Astrocyte (in vitro differentiated cells and primary cell): ENCODE measurements at regions not wholly inside any gene's neighbourhood (a gene's known extent, or its start where the extent isn't known, plus 50 kb on each side); places are given as distances from the start of the nearest gene placed in this dataset.

Experiments used
- DNase-seq: peaks from one replicate; pipeline ENCODE4 v3.0.0-alpha.2; 2010; ENCODE audit warnings: low read depth
- FAIRE-seq: peaks from 2 replicates; lab custom pipeline; 2011; peaks lifted over from hg19 to GRCh38; lab: Jason Lieb, UNC
- H2AFZ ChIP-seq: 2 replicates; pipeline ENCODE4 v1.6.0; 2012; ENCODE audit warnings: low read depth, low read length, inconsistent platforms
- H3K27ac ChIP-seq: 2 replicates; pipeline ENCODE4 v1.5.1; 2011; ENCODE audit warnings: low read depth, low read length, inconsistent platforms
- H3K27me3 ChIP-seq: 2 replicates; pipeline ENCODE4 v1.6.0; 2011; ENCODE audit warnings: low read length, inconsistent platforms; ENCODE audit not compliant: insufficient read depth
- H3K36me3 ChIP-seq: 2 replicates; pipeline ENCODE4 v1.5.1; 2011; ENCODE audit warnings: low read length, inconsistent platforms; ENCODE audit not compliant: insufficient read depth
- H3K4me1 ChIP-seq: 2 replicates; pipeline ENCODE4 v1.5.1; 2011; ENCODE audit warnings: low read length, inconsistent platforms; ENCODE audit not compliant: insufficient read depth
- H3K4me2 ChIP-seq: 2 replicates; pipeline ENCODE4 v1.6.0; 2012; ENCODE audit warnings: low read length, inconsistent platforms
- H3K4me3 ChIP-seq: 2 replicates; pipeline ENCODE4 v1.5.1; 2011; ENCODE audit warnings: low read depth, mild to moderate bottlenecking, low read length, inconsistent platforms; ENCODE audit not compliant: insufficient read depth
- H3K79me2 ChIP-seq: 2 replicates; pipeline ENCODE4 v1.6.0; 2012; ENCODE audit warnings: mild to moderate bottlenecking, low read length, inconsistent platforms; ENCODE audit not compliant: insufficient read depth
- H3K9ac ChIP-seq: 2 replicates; pipeline ENCODE4 v1.6.0; 2012; ENCODE audit warnings: mild to moderate bottlenecking, low read length, inconsistent platforms
- H3K9me3 ChIP-seq: 2 replicates; pipeline ENCODE4 v1.5.1; 2012; ENCODE audit warnings: low read depth, mild to moderate bottlenecking, low read length, inconsistent platforms; ENCODE audit not compliant: insufficient read depth
- H4K20me1 ChIP-seq: 2 replicates; pipeline ENCODE4 v1.6.0; 2012; ENCODE audit warnings: low read length, inconsistent platforms; ENCODE audit not compliant: insufficient read depth
- H3K27ac Mint-ChIP-seq: one replicate; pipeline ENCODE4 v1.8.0; 2021; ENCODE audit warnings: mild to moderate bottlenecking, mixed read lengths; ENCODE audit not compliant: unreplicated experiment
- H3K27me3 Mint-ChIP-seq: one replicate; pipeline ENCODE4 v1.8.0; 2021; ENCODE audit warnings: low read depth, mixed read lengths; ENCODE audit not compliant: unreplicated experiment
- H3K36me3 Mint-ChIP-seq: one replicate; pipeline ENCODE4 v1.8.0; 2021; ENCODE audit warnings: low read depth, mixed read lengths; ENCODE audit not compliant: unreplicated experiment
- H3K4me1 Mint-ChIP-seq: one replicate; pipeline ENCODE4 v1.8.0; 2021; ENCODE audit warnings: low read depth, mixed read lengths; ENCODE audit not compliant: unreplicated experiment
- H3K4me3 Mint-ChIP-seq: one replicate; pipeline ENCODE4 v1.8.0; 2021; ENCODE audit warnings: mild to moderate bottlenecking, moderate library complexity, mixed read lengths; ENCODE audit not compliant: unreplicated experiment
- H3K9me3 Mint-ChIP-seq: one replicate; pipeline ENCODE4 v1.8.0; 2021; ENCODE audit warnings: mild to moderate bottlenecking, mixed read lengths; ENCODE audit not compliant: unreplicated experiment
- EZH2 ChIP-seq: IDR thresholded peaks from 2 replicates; pipeline ENCODE4 v1.6.1; 2012; ENCODE audit warnings: mild to moderate bottlenecking, low read length, inconsistent platforms; ENCODE audit not compliant: insufficient read depth
- TF ChIP-seq, protein P1 (sequence below): IDR thresholded peaks from 2 replicates; pipeline ENCODE4 v1.5.1; 2011; ENCODE audit warnings: low read depth, mild to moderate bottlenecking, inconsistent platforms, low read length, moderate library complexity; ENCODE audit not compliant: insufficient read depth

GRCh38 chr5:121378559-121379359 is 472.9 kb upstream of the FTMT start:
- no peak for DNase-seq
- no peaks in the 10 kb centered on the region for H3K9me3 ChIP-seq
- FAIRE-seq, result no peak
- H3K79me2 ChIP-seq, result no peaks in the 10 kb centered on the region
- no peak overlapping the region for H2AFZ ChIP-seq
- no peak overlapping the region for H3K27ac ChIP-seq
- TF ChIP-seq, protein P1, sequence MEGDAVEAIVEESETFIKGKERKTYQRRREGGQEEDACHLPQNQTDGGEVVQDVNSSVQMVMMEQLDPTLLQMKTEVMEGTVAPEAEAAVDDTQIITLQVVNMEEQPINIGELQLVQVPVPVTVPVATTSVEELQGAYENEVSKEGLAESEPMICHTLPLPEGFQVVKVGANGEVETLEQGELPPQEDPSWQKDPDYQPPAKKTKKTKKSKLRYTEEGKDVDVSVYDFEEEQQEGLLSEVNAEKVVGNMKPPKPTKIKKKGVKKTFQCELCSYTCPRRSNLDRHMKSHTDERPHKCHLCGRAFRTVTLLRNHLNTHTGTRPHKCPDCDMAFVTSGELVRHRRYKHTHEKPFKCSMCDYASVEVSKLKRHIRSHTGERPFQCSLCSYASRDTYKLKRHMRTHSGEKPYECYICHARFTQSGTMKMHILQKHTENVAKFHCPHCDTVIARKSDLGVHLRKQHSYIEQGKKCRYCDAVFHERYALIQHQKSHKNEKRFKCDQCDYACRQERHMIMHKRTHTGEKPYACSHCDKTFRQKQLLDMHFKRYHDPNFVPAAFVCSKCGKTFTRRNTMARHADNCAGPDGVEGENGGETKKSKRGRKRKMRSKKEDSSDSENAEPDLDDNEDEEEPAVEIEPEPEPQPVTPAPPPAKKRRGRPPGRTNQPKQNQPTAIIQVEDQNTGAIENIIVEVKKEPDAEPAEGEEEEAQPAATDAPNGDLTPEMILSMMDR, result no peak
- no peak for TF ChIP-seq EZH2
- no peaks in the 10 kb centered on the region for H3K9me3 Mint-ChIP-seq
- no peak overlapping the region for H3K4me2 ChIP-seq
- H3K4me1 ChIP-seq, result no peaks in the 10 kb centered on the region
- no peak overlapping the region for H3K4me3 Mint-ChIP-seq
- H3K36me3 Mint-ChIP-seq, result no peaks in the 10 kb centered on the region
- no peak overlapping the region for H3K9ac ChIP-seq
- no peaks in the 10 kb centered on the region for H3K36me3 ChIP-seq
- H3K27me3 Mint-ChIP-seq, result no peaks in the 10 kb centered on the region
- H3K4me3 ChIP-seq, result no peak overlapping the region
- H3K27ac Mint-ChIP-seq, result no peak overlapping the region
- H3K27me3 ChIP-seq, result no peaks in the 10 kb centered on the region
- H3K4me1 Mint-ChIP-seq, result no peaks in the 10 kb centered on the region
- no peaks in the 10 kb centered on the region for H4K20me1 ChIP-seq

- Histone ChIP-seq H3K4me1 (no peaks in the 10 kb centered on the region), H3K9ac (no peak overlapping the region), H3K4me3 (no peak overlapping the region), H4K20me1 (no peaks in the 10 kb centered on the region), H3K27me3 (no peaks in the 10 kb centered on the region), H3K27ac (no peak overlapping the region), H3K79me2 (no peaks in the 10 kb centered on the region), H3K4me2 (no peak overlapping the region), H2AFZ (no peak overlapping the region), H3K36me3 (no peaks in the 10 kb centered on the region), H3K9me3 (no peaks in the 10 kb centered on the region)
- no peak overlapping the region for H3K27ac Mint-ChIP-seq
- FAIRE-seq, result no peak
- no peaks in the 10 kb centered on the region for H3K9me3 Mint-ChIP-seq
- no peaks in the 10 kb centered on the region for H3K4me1 Mint-ChIP-seq
- H3K4me3 Mint-ChIP-seq, result no peak overlapping the region
- no peak for DNase-seq
- H3K27me3 Mint-ChIP-seq, result no peaks in the 10 kb centered on the region
- TF ChIP-seq, protein P1, result no peak
- TF ChIP-seq EZH2, result no peak
- no peaks in the 10 kb centered on the region for H3K36me3 Mint-ChIP-seq
Measured at GRCh38 chr5:121380066-121380465, 471.6 kb upstream of the FTMT start.

DNA sequence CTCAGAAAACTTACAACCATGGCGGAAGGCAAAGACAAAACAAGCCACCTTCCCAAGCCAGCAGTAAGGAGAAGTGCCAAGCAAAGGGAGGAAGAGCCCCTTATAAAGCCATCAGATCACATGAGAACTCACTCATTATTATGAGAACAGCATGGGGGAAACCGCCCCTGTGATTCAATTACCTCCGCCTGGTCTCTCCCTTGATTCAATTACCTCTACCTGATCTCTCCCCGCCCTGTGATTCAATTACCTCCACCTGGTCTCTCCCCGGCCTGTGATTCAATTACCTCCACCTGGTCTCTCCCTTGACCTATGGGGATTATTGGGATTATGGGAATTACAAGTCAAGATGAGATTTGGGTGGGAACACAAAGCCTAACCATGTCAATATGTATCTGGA is 467.3 kb upstream of the FTMT start:
- H3K27ac Mint-ChIP-seq, result no peak overlapping the region
- no peaks in the 10 kb centered on the region for H3K9me3 Mint-ChIP-seq
- H3K4me1 ChIP-seq, result no peaks in the 10 kb centered on the region
- FAIRE-seq, result no peak
- H3K4me3 Mint-ChIP-seq, result no peak overlapping the region
- H3K4me3 ChIP-seq, result no peak overlapping the region
- H4K20me1 ChIP-seq, result no peaks in the 10 kb centered on the region
- no peaks in the 10 kb centered on the region for H3K9me3 ChIP-seq
- H3K36me3 Mint-ChIP-seq, result no peaks in the 10 kb centered on the region
- H3K36me3 ChIP-seq, result no peaks in the 10 kb centered on the region
- no peaks in the 10 kb centered on the region for H3K79me2 ChIP-seq
- TF ChIP-seq EZH2, result no peak
- TF ChIP-seq, protein P1, result no peak
- peak overlapping the region; percentile 27 for H2AFZ ChIP-seq
- H3K27me3 ChIP-seq, result no peaks in the 10 kb centered on the region
- H3K27me3 Mint-ChIP-seq, result no peaks in the 10 kb centered on the region
- H3K4me2 ChIP-seq, result no peak overlapping the region
- no peaks in the 10 kb centered on the region for H3K4me1 Mint-ChIP-seq
- no peak for DNase-seq
- no peak overlapping the region for H3K27ac ChIP-seq
- no peak overlapping the region for H3K9ac ChIP-seq
